ENCODE measurements at regions not wholly inside any gene's neighbourhood (a gene's known extent, or its start where the extent isn't known, plus 50 kb on each side); places are given as distances from the start of the nearest gene placed in this dataset.
"Not testable (repeated sequence)": the region's sequence is repeated elsewhere in the genome, so short reads cannot be mapped to it uniquely, and the experiment has no call there.

GRCh38 chrX:138849521-138849920, 138.0 kb upstream of the FGF13 start:
- Histone ChIP-seq H3K4me2 (ENCODE audit: low read length) (no peak overlapping the region), H3K79me2 (ENCODE audit: low read length) (no peaks in the 10 kb centered on the region), H3F3A (ENCODE audit: low read length, unreplicated experiment) (no peaks in the 10 kb centered on the region), H3K4me3 (ENCODE audit: low read length) (no peak overlapping the region), H4K20me1 (ENCODE audit: low read length) (no peaks in the 10 kb centered on the region), H2AFZ (ENCODE audit: low read length) (no peak overlapping the region), H3K9ac (ENCODE audit: low read length) (no peak overlapping the region), H3K9me2 (replicated peaks; ENCODE audit: low read length) (no peaks in the 10 kb centered on the region), H3K27me3 (ENCODE audit: low read length) (no peaks in the 10 kb centered on the region), H3K27ac (ENCODE audit: low read length) (no peak overlapping the region), H3K9me3 (ENCODE audit: low read length) (no peaks in the 10 kb centered on the region), H3K4me1 (ENCODE audit: insufficient read depth, low read length) (no peaks in the 10 kb centered on the region; the same call in 1 of the 2 replicates), H3K36me3 (ENCODE audit: low read depth, low read length) (no peaks in the 10 kb centered on the region)
- TF ChIP-seq EZH2 (IDR thresholded peaks at IDR 0.05; ENCODE audit: low read length, unreplicated experiment), result no peak
- no peak for TF ChIP-seq EZH2phosphoT487 (IDR thresholded peaks at IDR 0.05; ENCODE audit: borderline replicate concordance, low read length)
- ChIA-PET POLR2A (ENCODE audit: unreplicated experiment) (no interaction called here), CTCF (no interaction called here)
- DNase-seq, result no peak
- no peak for ATAC-seq
- no TSS peak for BruUV-seq (replicated peaks)
- intact Hi-C loops (cut with micrococcal nuclease), result loop anchor here (5.0 kb wide), 2 partner anchors 138 to 908 kb away; no protein-coding TSS in a partner anchor

DNA sequence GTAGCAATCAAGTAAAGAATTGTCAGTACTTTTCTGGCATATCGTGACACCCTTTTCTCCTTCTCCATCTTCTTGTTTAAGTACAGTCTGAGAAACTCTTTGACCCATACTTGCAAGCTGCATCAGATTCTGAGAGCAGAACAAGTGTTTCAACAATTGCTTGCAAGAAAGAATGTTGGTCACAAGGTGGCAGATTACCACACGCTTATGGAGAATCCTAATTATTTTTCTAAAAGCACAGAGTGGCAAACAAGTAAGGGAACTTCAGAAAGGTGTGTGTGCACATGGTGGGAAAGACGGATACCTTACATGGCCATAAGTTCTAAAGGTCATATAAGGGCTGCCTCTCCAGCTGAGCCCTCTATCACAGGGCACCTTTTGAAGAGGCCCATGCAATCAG, 136.4 kb upstream of the FGF13 start:
- H3K9ac ChIP-seq (ENCODE audit: low read length), result no peak overlapping the region
- no peaks in the 10 kb centered on the region for H3K9me3 ChIP-seq (ENCODE audit: low read length)

DNA sequence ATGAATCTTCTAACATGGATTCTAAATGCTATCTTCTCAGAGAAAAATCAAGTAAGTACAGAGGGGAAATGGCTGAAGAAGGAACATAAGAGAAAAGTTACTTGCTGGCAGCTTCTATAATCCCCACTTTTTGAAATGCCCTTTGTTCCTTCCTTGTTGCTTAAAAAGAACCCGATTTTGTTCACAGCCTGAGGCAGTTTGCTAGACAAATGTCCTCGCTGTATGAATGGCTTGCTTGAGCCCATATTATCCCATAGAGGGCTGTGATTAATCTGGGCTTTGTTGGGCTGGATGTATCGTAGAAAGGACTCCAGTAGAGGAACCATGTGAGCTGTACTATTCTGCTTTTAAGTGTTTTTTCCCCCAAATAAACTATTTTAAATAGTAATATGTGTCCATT, 134.3 kb upstream of the FGF13 start:
- H3K36me3 ChIP-seq (ENCODE audit: low read depth, low read length), result no peaks in the 10 kb centered on the region
- H3K9ac ChIP-seq (ENCODE audit: low read length), result no peak overlapping the region
- no peak for TF ChIP-seq CTCF (conservative IDR thresholded peaks at IDR 0.05; ENCODE audit: low read depth, low read length)
- TF ChIP-seq EZH2phosphoT487 (IDR thresholded peaks at IDR 0.05; ENCODE audit: borderline replicate concordance, low read length), result no peak
- no peak for TF ChIP-seq EZH2 (IDR thresholded peaks at IDR 0.05; ENCODE audit: low read length, unreplicated experiment)
- no peaks in the 10 kb centered on the region for H3K9me2 ChIP-seq (replicated peaks; ENCODE audit: low read length)
- ATAC-seq, result no peak
- DNase-seq, result no peak
- no peaks in the 10 kb centered on the region for H3K9me3 ChIP-seq (ENCODE audit: low read length)
- H2AFZ ChIP-seq (ENCODE audit: low read length), result no peak overlapping the region
- BruUV-seq (replicated peaks), result no TSS peak
- ChIA-PET CTCF (no interaction called here), POLR2A (ENCODE audit: unreplicated experiment) (no interaction called here)
- H3K4me2 ChIP-seq (ENCODE audit: low read length), result no peak overlapping the region
- H3K79me2 ChIP-seq (ENCODE audit: low read length), result no peaks in the 10 kb centered on the region
- H3F3A ChIP-seq (ENCODE audit: low read length, unreplicated experiment), result no peaks in the 10 kb centered on the region
- intact Hi-C loops (cut with micrococcal nuclease), result loop anchor here (5.0 kb wide), 2 partner anchors 142 to 912 kb away; no protein-coding TSS in a partner anchor
- H3K27me3 ChIP-seq (ENCODE audit: low read length), result no peaks in the 10 kb centered on the region
- H3K27ac ChIP-seq (ENCODE audit: low read length), result no peak overlapping the region
- no peak overlapping the region for H3K4me3 ChIP-seq (ENCODE audit: low read length)
- H3K4me1 ChIP-seq (ENCODE audit: insufficient read depth, low read length), result no peaks in the 10 kb centered on the region; the same call in 1 of the 2 replicates
- H4K20me1 ChIP-seq (ENCODE audit: low read length), result no peaks in the 10 kb centered on the region

More for the DNA sequence above, 136.4 kb upstream of the FGF13 start:
- POLR2A ChIA-PET (ENCODE audit: unreplicated experiment), result no interaction called here
- no peaks in the 10 kb centered on the region; the same call in 1 of the 2 replicates for H3K4me1 ChIP-seq (ENCODE audit: insufficient read depth, low read length)
- H3K4me3 ChIP-seq (ENCODE audit: low read length), result no peak overlapping the region
- ATAC-seq (peak; percentile 46; the same call in 1 of the 2 replicates), DNase-seq (peak; percentile 48)
- no peaks in the 10 kb centered on the region for H3K36me3 ChIP-seq (ENCODE audit: low read depth, low read length)
- no peaks in the 10 kb centered on the region for H4K20me1 ChIP-seq (ENCODE audit: low read length)
- H3F3A ChIP-seq (ENCODE audit: low read length, unreplicated experiment), result no peaks in the 10 kb centered on the region
- no peak overlapping the region for H3K4me2 ChIP-seq (ENCODE audit: low read length)
- intact Hi-C loops (cut with micrococcal nuclease), result loop anchor here (1.0 to 5.0 kb wide), 3 partner anchors 139 to 909 kb away; no protein-coding TSS in a partner anchor
- H3K27ac ChIP-seq (ENCODE audit: low read length), result no peak overlapping the region
- no peaks in the 10 kb centered on the region for H3K27me3 ChIP-seq (ENCODE audit: low read length)
- BruUV-seq (replicated peaks), result no TSS peak
- H2AFZ ChIP-seq (ENCODE audit: low read length), result no peak overlapping the region
- peak; percentile 65 for TF ChIP-seq CTCF (conservative IDR thresholded peaks at IDR 0.05; ENCODE audit: low read depth, low read length)
- TF ChIP-seq EZH2phosphoT487 (IDR thresholded peaks at IDR 0.05; ENCODE audit: borderline replicate concordance, low read length), result no peak
- TF ChIP-seq EZH2 (IDR thresholded peaks at IDR 0.05; ENCODE audit: low read length, unreplicated experiment), result no peak
- no peaks in the 10 kb centered on the region for H3K9me2 ChIP-seq (replicated peaks; ENCODE audit: low read length)
- CTCF ChIA-PET, result no interaction called here
- no peaks in the 10 kb centered on the region for H3K79me2 ChIP-seq (ENCODE audit: low read length)

DNA sequence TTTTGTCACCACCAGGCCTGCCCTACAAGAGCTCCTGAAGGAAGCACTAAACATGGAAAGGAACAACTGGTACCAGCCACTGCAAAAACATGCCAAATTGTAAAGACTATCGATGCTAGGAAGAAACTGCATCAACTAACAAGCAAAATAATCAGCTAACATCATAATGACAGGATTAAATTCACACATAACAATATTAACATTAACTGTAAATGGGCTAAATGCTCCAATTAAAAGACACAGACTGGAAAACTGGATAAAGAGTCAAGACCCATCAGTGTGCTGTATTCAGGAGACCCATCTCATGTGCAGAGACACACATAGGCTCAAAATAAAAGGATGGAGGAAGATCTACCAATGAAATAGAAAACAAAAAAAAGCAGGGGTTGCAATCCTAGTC, 95.9 kb upstream of the FGF13 start:
- not testable (repeated sequence) for BruUV-seq (replicated peaks)

More for the DNA sequence above, 95.9 kb upstream of the FGF13 start:
- H3K9me2 ChIP-seq (replicated peaks; ENCODE audit: low read length); POLR2A ChIA-PET (ENCODE audit: unreplicated experiment); intact Hi-C loops (cut with micrococcal nuclease); H4K20me1 ChIP-seq (ENCODE audit: low read length); H3K27me3 ChIP-seq (ENCODE audit: low read length); H3F3A ChIP-seq (ENCODE audit: low read length, unreplicated experiment); H3K79me2 ChIP-seq (ENCODE audit: low read length); ATAC-seq; H3K36me3 ChIP-seq (ENCODE audit: low read depth, low read length); H3K4me3 ChIP-seq (ENCODE audit: low read length); H2AFZ ChIP-seq (ENCODE audit: low read length); H3K27ac ChIP-seq (ENCODE audit: low read length); H3K4me1 ChIP-seq (ENCODE audit: insufficient read depth, low read length); CTCF ChIA-PET; DNase-seq; H3K4me2 ChIP-seq (ENCODE audit: low read length); H3K9me3 ChIP-seq (ENCODE audit: low read length); H3K9ac ChIP-seq (ENCODE audit: low read length): not testable (repeated sequence)
